ENCODE measurements at regions not wholly inside any gene's neighbourhood (a gene's known extent, or its start where the extent isn't known, plus 50 kb on each side); places are given as distances from the start of the nearest gene placed in this dataset.

GRCh38 chr5:155684417-155684816 lies 642.5 kb upstream of the SGCD start:
- no peak for TF ChIP-seq POLR2A (IDR thresholded peaks at IDR 0.05)
- TF ChIP-seq CTCF (IDR thresholded peaks at IDR 0.05): no peak
